K562 (cell line): ENCODE measurements at regions not wholly inside any gene's neighbourhood (a gene's known extent, or its start where the extent isn't known, plus 50 kb on each side); places are given as distances from the start of the nearest gene placed in this dataset.

Source experiments
- ATAC-seq: fragments of 200-7000 bp; cut with Tn5 transposase; 3 replicates; pipeline ENCODE4 v1.9.1; 2020; ENCODE audit warnings: moderate library complexity
- BruUV-seq: library from RNA; stranded (reverse); fragments of 400-500 nt; replicated peaks from 2 replicates; lab custom pipeline; 2021; lab: Mats Ljungman, UMichigan
- CTCF ChIA-PET: fragments of 300-600 bp; formaldehyde crosslinking; extraction: SDS; loops from one replicate; lab custom pipeline; 2021; ENCODE audit warnings: low intra/inter-chr PET ratio; lab: Yijun Ruan, JAX
- POLR2A ChIA-PET: fragments of 300-600, 350-650 bp; sonication (Branson Sonifier 250); formaldehyde crosslinking; extraction: SDS; loops from one replicate; lab custom pipeline; 2021; ENCODE audit warnings: antibody characterized with exemption, inconsistent platforms; lab: Yijun Ruan, JAX
- DNase-seq, 4 experiments: peaks; one replicate each; pipeline versions ENCODE4 v3.0.0 to v3.0.0-alpha.2; 2011 to 2018; ENCODE audit warnings: low spot score in 3 of 4, mixed read lengths in 3 of 4; ENCODE audit errors: extremely low read depth in 1 of 4
- FAIRE-seq: peaks from 2 replicates; lab custom pipeline; 2011; peaks lifted over from hg19 to GRCh38; lab: Jason Lieb, UNC
- H2AFZ ChIP-seq: 2 replicates; pipeline ENCODE4 v1.6.0; 2011; ENCODE audit warnings: low read depth, low read length, control low read depth, inconsistent platforms
- H3K27ac ChIP-seq: fragments of 200-600 bp; 3 replicates; pipeline ENCODE4 v1.8.0; 2011; ENCODE audit warnings: low read depth, mild to moderate bottlenecking, control low read depth, inconsistent platforms, low read length, moderate library complexity, mixed read lengths; ENCODE audit errors: extremely low read depth
- H3K27me3 ChIP-seq, 2 experiments: fragments of 300-600 bp in 1 of 2; 2 replicates in 1 of 2; 3 replicates in 1 of 2; pipeline versions ENCODE4 v1.6.0 to v1.8.0; 2011; ENCODE audit warnings: inconsistent platforms in 2 of 2, low read length in 2 of 2, mild to moderate bottlenecking in 1 of 2, mixed read lengths in 1 of 2, moderate library complexity in 1 of 2; ENCODE audit not compliant: control insufficient read depth in 2 of 2, insufficient read depth in 2 of 2
- H3K36me3 ChIP-seq: fragments of 300-600 bp; 3 replicates; pipeline ENCODE4 v1.8.0; 2011; ENCODE audit warnings: mild to moderate bottlenecking, low read length, inconsistent platforms; ENCODE audit not compliant: control insufficient read depth, insufficient read depth
- H3K4me1 ChIP-seq, 2 experiments: fragments of 200-600 bp in 1 of 2; replicated peaks in 1 of 2; 2 replicates in 1 of 2; 3 replicates in 1 of 2; pipeline versions ENCODE4 v1.5.1 to v1.8.0; 2011; ENCODE audit warnings: inconsistent platforms in 2 of 2, low read length in 2 of 2, mild to moderate bottlenecking in 1 of 2, mixed read lengths in 1 of 2, moderate library complexity in 1 of 2; ENCODE audit not compliant: control insufficient read depth in 2 of 2, insufficient read depth in 2 of 2
- H3K4me2 ChIP-seq: 2 replicates; pipeline ENCODE4 v1.6.1; 2011; ENCODE audit warnings: low read length, control low read depth, inconsistent platforms, mixed read lengths; ENCODE audit not compliant: insufficient read depth
- H3K4me3 ChIP-seq: fragments of 200-600 bp; sonication (generic), shearing (Covaris generic); 2 replicates; pipeline ENCODE4 v1.5.1; 2016; ENCODE audit warnings: control low read depth, inconsistent platforms
- H3K79me2 ChIP-seq: fragments of 200-600 bp; 3 replicates; pipeline ENCODE4 v1.8.0; 2011; ENCODE audit warnings: low read length, inconsistent platforms; ENCODE audit not compliant: control insufficient read depth, insufficient read depth
- H3K9ac ChIP-seq, 2 experiments: 2 replicates each; pipeline versions ENCODE4 v1.6.0 to v1.6.1; 2011; ENCODE audit warnings: low read depth in 2 of 2, low read length in 2 of 2, control low read depth in 1 of 2, inconsistent platforms in 1 of 2, mild to moderate bottlenecking in 1 of 2, mixed read lengths in 1 of 2; ENCODE audit not compliant: insufficient read depth in 1 of 2
- H3K9me1 ChIP-seq: one replicate; pipeline ENCODE4 v1.6.0; 2011; ENCODE audit warnings: inconsistent platforms, mild to moderate bottlenecking, low read length, moderate library complexity; ENCODE audit not compliant: control insufficient read depth, insufficient read depth
- H3K9me3 ChIP-seq: replicated peaks from 2 replicates; pipeline ENCODE4 v1.5.1; 2011; ENCODE audit warnings: low read depth, low read length, inconsistent platforms; ENCODE audit not compliant: control insufficient read depth, insufficient read depth
- H4K20me1 ChIP-seq: replicated peaks from 2 replicates; pipeline ENCODE4 v1.6.1; 2011; ENCODE audit warnings: low read length, inconsistent platforms, mixed read lengths; ENCODE audit not compliant: control insufficient read depth, insufficient read depth
- C11orf30 ChIP-seq: fragments of 450-650 bp; IDR thresholded peaks from 2 replicates; pipeline ENCODE4 v1.6.1; 2016; ENCODE audit warnings: low read depth, mild to moderate bottlenecking
- CBFB ChIP-seq: sonication (generic); formaldehyde crosslinking; IDR thresholded peaks from 2 replicates; pipeline ENCODE4 v1.4.0; 2020; ENCODE audit warnings: mild to moderate bottlenecking, missing genetic modification reagents
- CCAR2 ChIP-seq: fragments of 200-400 bp; formaldehyde crosslinking; IDR thresholded peaks from 2 replicates; pipeline ENCODE4 v1.6.1; 2017; ENCODE audit warnings: mild to moderate bottlenecking, low read depth, low read length
- DMBX1 ChIP-seq: fragments of 250-450 bp; sonication (Bioruptor Pico); IDR thresholded peaks from 2 replicates; pipeline ENCODE4 v1.8.0; 2022; ENCODE audit warnings: inconsistent platforms, mild to moderate bottlenecking, moderate library complexity, borderline replicate concordance
- ELF1 ChIP-seq: fragments of 200-800 bp; sonication (Bioruptor generic); IDR thresholded peaks from 2 replicates; pipeline ENCODE4 v1.6.1; 2016; ENCODE audit warnings: missing genetic modification characterization, missing compliant biosample characterization
- FOXM1 ChIP-seq, 2 experiments: fragments of 450-650 bp in 1 of 2; sonication (generic) in 1 of 2; formaldehyde crosslinking in 1 of 2; IDR thresholded peaks; 2 replicates each; pipeline versions ENCODE4 v1.6.1 to v1.9.0; 2017 to 2022; ENCODE audit warnings: low read depth in 2 of 2, mild to moderate bottlenecking in 2 of 2, missing genetic modification reagents in 1 of 2, moderate library complexity in 1 of 2
- HEY1 ChIP-seq: fragments of 250-450 bp; sonication (Bioruptor Pico); IDR thresholded peaks from 2 replicates; pipeline ENCODE4 v1.5.0; 2020; ENCODE audit warnings: mild to moderate bottlenecking, moderate library complexity, borderline replicate concordance
- PRPF4 ChIP-seq: fragments of 200-400 bp; formaldehyde crosslinking; IDR thresholded peaks from one replicate; pipeline ENCODE4 v1.6.1; 2017; ENCODE audit warnings: low read length, low read depth, mild to moderate bottlenecking; ENCODE audit not compliant: insufficient read depth, poor library complexity, severe bottlenecking
- SRSF1 ChIP-seq: fragments of 200-400 bp; formaldehyde crosslinking; IDR thresholded peaks from 2 replicates; pipeline ENCODE4 v1.6.1; 2017; ENCODE audit warnings: mild to moderate bottlenecking, low read depth, low read length, moderate library complexity
- SRSF7 ChIP-seq: fragments of 200-400 bp; formaldehyde crosslinking; optimal IDR thresholded peaks from 2 replicates; pipeline ENCODE3; 2017; ENCODE audit warnings: mild to moderate bottlenecking, low read depth, low read length
- SRSF9 ChIP-seq: fragments of 200-400 bp; formaldehyde crosslinking; IDR thresholded peaks from 2 replicates; pipeline ENCODE4 v1.6.1; 2017; ENCODE audit warnings: low read depth, low read length, borderline replicate concordance
- ZNF347 ChIP-seq: fragments of 450-650 bp; formaldehyde crosslinking; IDR thresholded peaks from 2 replicates; pipeline ENCODE4 v1.4.0; 2020; ENCODE audit warnings: low read depth, mild to moderate bottlenecking, moderate library complexity
- WGBS: fragments of 100-300 bp; shearing (Covaris generic); methylation state at CpG from one replicate; pipeline ENCODE4 v1.1.6; 2016; ENCODE audit warnings: low coverage, mixed read lengths; ENCODE audit not compliant: insufficient coverage; ENCODE audit errors: missing lambda C conversion rate; 5-methylcytosine and 5-hydroxymethylcytosine counted together
- in situ Hi-C: fragments of 300-500 bp; cut with MboI; formaldehyde crosslinking; loops from 4 replicates; pipeline ENCODE4 v1.15.0; 2018; ENCODE audit warnings: inconsistent platforms, mixed read lengths
- intact Hi-C: fragments of 100-400 bp; cut with micrococcal nuclease; formaldehyde crosslinking; loops from 2 replicates; pipeline ENCODE4 v1.14.2; 2022
- TF ChIP-seq, protein P1 (sequence below): fragments of 250-450 bp; sonication (Bioruptor Pico); IDR thresholded peaks from 2 replicates; pipeline ENCODE4 v1.4.0; 2020; ENCODE audit warnings: mild to moderate bottlenecking, moderate library complexity
- TF ChIP-seq, protein P2 (sequence below), 2 experiments: fragments of 250-450 bp in 1 of 2; fragments of 450-650 bp in 1 of 2; sonication (Bioruptor Pico) in 1 of 2; IDR thresholded peaks; 2 replicates each; pipeline versions ENCODE4 v1.6.1 to v1.8.0; 2016 to 2021; ENCODE audit warnings: mild to moderate bottlenecking in 2 of 2, moderate library complexity in 2 of 2, missing compliant biosample characterization in 1 of 2, missing genetic modification characterization in 1 of 2

DNA sequence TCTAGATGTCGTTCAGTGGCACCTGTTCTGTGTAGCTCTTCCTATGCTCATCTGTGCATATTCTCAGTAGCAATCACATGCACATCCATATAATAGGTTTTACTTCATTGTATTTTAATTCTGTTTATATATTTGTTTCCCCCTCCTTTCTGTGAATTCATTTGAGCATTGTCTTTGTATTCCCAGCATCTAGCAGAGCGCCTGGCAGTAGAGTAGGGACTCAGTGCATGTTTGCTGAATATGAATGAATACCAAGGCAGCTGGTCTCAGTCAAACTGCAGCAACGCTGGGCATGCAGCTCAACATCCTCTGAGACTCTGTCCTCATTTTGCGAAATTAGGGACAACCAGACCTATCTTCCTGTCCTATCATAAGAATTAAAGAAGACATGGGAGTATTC lies 330.1 kb downstream of the SPRY2 start (continued):
- TF ChIP-seq, protein P1, sequence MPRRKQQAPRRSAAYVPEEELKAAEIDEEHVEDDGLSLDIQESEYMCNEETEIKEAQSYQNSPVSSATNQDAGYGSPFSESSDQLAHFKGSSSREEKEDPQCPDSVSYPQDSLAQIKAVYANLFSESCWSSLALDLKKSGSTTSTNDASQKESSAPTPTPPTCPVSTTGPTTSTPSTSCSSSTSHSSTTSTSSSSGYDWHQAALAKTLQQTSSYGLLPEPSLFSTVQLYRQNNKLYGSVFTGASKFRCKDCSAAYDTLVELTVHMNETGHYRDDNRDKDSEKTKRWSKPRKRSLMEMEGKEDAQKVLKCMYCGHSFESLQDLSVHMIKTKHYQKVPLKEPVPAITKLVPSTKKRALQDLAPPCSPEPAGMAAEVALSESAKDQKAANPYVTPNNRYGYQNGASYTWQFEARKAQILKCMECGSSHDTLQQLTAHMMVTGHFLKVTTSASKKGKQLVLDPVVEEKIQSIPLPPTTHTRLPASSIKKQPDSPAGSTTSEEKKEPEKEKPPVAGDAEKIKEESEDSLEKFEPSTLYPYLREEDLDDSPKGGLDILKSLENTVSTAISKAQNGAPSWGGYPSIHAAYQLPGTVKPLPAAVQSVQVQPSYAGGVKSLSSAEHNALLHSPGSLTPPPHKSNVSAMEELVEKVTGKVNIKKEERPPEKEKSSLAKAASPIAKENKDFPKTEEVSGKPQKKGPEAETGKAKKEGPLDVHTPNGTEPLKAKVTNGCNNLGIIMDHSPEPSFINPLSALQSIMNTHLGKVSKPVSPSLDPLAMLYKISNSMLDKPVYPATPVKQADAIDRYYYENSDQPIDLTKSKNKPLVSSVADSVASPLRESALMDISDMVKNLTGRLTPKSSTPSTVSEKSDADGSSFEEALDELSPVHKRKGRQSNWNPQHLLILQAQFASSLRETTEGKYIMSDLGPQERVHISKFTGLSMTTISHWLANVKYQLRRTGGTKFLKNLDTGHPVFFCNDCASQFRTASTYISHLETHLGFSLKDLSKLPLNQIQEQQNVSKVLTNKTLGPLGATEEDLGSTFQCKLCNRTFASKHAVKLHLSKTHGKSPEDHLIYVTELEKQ: no peak
- TF ChIP-seq ELF1 (tag) (no peak), ZNF347 (no peak), PRPF4 (no peak), C11orf30 (no peak)

DNA sequence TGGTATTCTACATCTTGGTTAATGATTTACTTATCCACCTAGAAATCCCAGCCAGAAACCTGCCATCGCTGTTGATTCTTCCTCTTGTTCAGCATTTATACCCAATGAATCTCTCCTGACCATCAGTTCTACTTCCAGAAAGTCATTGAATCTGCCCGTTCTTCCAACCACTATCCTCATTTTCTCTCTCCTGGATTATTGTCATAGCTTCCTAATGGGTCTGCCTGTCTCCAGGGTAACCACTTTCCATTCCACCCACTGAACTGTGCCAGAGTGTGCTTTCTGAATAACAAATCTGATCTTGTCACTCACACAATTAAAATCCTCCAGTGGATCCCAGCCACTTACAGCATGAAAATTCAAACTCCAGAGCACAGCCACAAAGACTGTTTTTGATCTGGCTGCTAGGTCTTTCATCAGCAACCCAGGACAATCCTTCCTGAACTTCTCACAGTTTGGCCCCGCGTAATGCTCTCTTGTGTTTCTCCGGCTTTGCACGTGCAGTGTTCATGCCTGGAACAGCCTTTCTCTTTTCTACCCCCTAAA lies 330.6 kb downstream of the SPRY2 start:
- Histone ChIP-seq H3K4me3 (no peak overlapping the region), H2AFZ (no peak overlapping the region), H3K79me2 (no peaks in the 10 kb centered on the region), H3K27me3 (no peaks in the 10 kb centered on the region), H3K36me3 (no peaks in the 10 kb centered on the region), H3K9me3 (no peaks in the 10 kb centered on the region), H3K27ac (no peak overlapping the region), H4K20me1 (no peaks in the 10 kb centered on the region), H3K4me1 (no peaks in the 10 kb centered on the region; a peak in 1 of 5 replicates), H3K9ac (no peak overlapping the region), H3K9me1 (no peaks in the 10 kb centered on the region), H3K4me2 (no peak overlapping the region)
- ChIA-PET CTCF (no interaction called here), POLR2A (no interaction called here)
- 3% methylated on average over 6 of the region's 6 CpGs for WGBS
- TF ChIP-seq DMBX1 (CRISPR knock-in tag) (no peak), SRSF7 (no peak), FOXM1 (IDR thresholded peaks at IDR 0.05; ENCODE audit: low read depth) (no peak), FOXM1 (CRISPR knock-in tag; IDR thresholded peaks at IDR 0.05; ENCODE audit: low read depth) (no peak), SRSF1 (no peak), HEY1 (no peak), CBFB (CRISPR knock-in tag) (no peak), SRSF9 (no peak), CCAR2 (no peak)
- TF ChIP-seq, protein P2, sequence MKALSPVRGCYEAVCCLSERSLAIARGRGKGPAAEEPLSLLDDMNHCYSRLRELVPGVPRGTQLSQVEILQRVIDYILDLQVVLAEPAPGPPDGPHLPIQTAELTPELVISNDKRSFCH (CRISPR knock-in tag; IDR thresholded peaks at IDR 0.05): no peak
- TF ChIP-seq, protein P2 (tag; IDR thresholded peaks at IDR 0.05): no peak
- FAIRE-seq (no peak), DNase-seq (no peak), ATAC-seq (no peak)
- intact Hi-C loops: no loop called here
- no TSS peak for BruUV-seq
- in situ Hi-C loops: no loop called here
